Skin of body (tissue), 1 donor: ENCODE measurements at regions not wholly inside any gene's neighbourhood (a gene's known extent, or its start where the extent isn't known, plus 50 kb on each side); places are given as distances from the start of the nearest gene placed in this dataset.

ENCODE experiments used
- DNase-seq: peaks from one replicate; lab custom pipeline; 2025; lab: John Stamatoyannopoulos, UW

DNA sequence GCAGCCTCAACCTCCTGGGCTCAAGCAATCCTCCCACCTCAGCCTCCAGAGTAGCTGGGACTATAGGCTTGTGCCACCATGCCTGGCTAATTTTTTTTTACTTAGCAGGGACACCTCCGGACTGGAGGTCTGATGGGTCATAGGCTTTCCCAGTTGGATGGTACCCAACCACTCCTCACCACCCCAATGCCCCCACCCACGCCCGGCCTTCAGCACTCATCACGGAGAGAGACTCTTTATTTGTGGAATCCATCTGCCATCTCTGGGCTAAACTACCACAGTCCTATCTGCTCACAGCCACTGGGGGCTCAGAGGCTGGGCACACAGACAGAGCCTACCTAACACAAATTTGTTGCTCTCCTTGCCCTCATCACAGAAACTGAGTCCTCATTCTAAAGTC, 58.3 kb upstream of the STXBP1 start:
- DNase-seq: no peak

DNA sequence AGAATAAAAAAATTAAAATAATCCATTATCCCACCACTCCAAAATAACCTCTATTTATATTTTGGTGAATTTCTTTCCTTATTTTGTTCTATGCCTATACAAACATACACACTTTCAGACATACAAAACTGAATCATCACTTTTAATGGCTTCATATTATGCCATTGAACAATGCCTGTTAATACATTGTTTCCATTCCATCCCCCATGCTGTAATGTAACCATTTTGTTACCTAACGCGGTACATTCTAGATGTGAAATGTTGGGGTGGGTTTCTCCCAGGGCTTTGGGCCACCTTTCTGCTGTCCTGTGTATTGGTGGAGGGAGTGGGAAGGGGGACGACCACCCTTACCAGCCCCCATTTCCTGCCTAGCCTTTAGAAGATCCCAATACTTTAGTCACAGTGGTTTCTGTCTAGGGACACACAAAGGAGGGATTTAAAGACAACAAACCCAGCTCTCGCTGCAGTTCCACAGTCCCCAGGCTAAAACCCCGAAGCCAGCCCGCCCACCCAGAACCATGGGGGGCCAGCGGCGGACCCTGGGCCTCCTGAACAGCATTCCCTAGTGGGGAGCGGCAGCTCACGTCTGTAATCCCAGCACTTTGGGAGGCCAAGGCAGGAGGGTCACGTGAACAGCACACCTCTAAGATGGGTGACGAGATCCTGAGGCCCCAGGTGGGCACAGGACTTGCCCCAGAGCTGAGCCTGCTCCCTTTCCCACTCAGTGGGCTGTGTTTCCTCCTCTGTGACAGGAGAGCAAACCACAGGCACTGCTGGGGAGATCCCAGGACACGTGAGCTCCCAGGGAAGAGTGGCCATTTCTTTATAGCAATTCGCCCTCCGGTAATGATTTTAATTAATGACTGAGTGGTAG, 56.9 kb upstream of the STXBP1 start:
- DNase-seq: no peak

DNA sequence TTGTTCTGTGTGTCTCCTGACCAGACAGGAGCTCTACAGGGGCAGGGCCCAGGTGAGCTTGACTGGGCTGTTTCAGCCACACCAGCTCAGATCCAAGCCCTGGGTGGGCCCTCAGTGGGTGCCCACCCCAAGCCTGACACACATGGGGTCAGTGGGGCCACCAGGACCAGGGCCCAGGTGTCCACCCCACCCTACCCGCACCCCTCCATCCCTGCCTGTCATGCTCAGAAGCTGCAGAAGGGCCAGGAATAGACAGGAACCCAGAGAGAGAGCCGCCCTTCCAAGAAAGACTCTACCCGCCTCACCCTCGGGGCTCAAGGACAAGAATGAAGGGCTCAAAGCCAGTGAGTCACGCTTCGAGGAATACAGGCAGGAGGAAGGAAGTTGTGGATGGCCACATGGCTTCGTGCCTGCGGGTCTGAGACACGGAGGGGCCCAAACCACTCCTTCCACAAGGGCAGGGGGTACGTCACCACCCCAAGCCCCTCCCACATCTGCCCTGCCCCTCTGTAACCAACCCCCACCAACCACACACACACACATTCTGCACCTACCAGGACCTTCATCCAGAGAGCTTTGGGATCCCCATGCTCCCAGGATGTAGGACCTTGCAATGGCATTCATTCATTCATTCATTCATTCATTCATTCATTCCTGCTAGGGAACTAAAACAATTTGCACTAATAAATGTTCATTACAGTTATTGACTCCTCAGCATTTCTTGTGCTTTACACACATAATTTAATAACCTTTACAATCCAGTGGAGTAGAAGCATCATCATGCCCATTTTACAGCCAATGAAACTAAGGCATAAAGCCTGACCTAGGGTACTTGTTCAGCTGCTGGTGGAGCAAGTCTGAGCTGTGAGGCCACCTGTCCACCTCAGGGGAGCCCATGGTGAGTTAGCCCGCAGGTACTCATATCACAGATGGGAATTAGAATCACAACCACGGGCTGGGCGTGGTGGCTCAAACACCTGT, 55.9 kb upstream of the STXBP1 start:
- DNase-seq: peak; percentile 63

DNA sequence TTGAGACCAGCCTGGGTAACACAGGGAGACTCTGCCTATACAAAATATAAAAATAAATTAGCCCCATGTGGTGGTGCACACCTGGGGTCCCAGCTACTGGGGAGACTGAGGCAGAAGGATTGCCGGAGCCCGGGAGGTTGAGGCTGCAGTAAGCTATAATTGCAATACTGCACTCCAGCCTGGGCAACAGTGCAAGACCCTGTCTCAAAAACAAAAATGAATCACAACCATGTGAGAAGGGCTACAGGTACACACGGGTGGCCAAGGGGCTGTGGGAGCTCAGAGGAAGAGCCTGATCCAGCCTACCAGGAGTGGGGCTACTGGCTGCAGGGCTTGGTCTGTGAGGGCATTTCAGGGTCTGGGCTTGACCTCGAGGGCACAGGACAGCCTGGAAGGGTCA, 55.2 kb upstream of the STXBP1 start:
- DNase-seq: no peak

DNA sequence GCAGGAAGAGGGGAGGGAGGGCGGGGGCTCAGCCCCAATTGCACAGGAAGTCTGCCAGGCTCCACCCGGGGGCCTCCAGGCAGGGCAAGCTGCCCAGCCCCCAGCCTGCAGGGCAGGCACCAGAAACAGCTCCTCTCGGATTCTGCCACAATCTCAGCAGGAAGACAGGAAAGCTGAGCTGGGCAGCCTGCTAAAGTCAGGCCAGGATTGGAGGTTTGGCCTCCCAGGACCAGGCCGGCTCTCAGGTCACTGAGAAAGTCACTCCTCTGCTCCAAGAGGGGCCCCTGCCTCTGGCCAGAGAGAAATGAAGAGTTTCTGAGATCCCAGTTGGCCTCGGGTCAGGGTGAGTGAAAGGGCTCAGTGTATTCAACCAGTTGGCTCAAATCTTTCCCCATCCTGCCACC, 54.6 kb upstream of the STXBP1 start:
- no peak for DNase-seq

DNA sequence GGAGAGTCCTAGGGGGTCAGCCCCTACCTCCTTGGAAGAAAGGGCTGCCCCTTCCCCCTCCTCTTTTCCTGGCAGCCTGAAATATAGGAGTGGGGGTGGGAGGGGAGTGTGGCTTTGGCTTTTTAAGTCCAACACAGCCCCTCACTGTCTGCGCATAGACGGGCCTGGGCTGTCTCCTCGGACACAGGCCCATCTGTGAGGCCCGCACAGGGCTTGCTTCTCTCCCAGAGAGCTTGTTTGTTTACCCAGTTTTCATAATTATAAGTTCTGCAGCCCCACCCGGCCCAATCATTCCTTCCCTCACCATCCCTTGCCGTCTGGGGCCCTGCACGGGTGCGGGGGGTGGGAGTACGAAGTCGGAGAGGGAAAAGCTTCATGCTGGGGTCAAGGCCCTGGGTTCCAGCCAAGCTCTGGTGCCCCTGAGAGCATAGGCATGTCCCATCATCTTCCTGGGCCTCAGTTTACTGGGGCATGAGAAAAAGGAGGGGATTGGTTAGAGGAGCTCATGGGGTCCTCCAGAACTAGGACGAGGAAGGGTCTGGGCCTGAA, 54.0 kb upstream of the STXBP1 start:
- no peak for DNase-seq

DNA sequence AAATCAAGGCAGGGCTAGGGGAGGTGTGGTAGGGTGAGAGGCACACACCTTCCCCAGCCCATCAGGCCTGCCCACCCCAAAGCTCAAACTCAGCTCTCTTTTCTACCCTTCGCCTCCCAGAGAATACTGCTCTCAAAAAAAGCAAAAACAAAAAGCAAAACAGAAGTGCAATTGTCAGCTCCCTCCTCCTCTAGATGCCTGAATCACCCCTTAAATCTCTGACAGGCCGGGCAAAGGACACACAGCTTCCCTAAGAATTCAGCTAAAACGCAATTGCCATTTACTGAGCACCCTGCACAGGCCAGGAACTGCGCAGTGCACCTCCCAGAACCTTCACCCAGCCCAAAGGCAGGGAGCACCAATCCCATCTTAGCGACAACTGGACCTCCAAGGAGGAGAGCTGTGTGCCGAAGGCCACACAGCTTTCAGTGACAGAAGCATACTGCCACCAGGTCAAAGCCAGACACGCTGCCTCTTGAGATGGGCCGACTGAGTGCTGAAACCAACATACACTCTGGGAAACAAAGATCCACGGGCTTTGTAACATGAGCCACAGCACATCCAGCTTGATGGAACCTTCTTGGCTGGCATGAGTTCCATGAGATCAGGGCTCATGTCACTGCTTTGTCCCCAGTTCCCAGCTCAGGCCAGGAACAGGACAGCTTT, 53.4 kb upstream of the STXBP1 start:
- no peak for DNase-seq

DNA sequence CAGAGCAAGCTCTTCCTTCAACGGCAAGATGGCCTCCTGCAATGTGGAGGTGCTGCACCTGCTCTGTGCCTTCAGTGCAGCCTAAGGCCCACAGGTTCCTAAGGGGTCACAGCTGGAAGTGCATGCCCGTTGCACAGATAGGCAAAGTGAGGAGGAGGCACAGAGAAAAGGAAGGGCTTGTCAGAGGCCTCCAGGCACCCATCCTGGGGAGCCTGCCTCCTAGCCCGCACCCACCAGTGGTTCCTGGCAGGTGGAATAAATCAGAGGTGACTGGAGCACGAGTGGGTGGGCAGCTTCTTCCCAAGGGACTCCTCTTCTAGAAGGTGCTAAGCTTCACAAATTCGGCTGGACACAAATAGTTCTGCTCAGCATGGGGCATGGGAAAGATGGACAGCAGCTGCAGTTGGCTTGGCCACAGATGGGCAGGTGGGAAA, 52.8 kb upstream of the STXBP1 start:
- DNase-seq: no peak

DNA sequence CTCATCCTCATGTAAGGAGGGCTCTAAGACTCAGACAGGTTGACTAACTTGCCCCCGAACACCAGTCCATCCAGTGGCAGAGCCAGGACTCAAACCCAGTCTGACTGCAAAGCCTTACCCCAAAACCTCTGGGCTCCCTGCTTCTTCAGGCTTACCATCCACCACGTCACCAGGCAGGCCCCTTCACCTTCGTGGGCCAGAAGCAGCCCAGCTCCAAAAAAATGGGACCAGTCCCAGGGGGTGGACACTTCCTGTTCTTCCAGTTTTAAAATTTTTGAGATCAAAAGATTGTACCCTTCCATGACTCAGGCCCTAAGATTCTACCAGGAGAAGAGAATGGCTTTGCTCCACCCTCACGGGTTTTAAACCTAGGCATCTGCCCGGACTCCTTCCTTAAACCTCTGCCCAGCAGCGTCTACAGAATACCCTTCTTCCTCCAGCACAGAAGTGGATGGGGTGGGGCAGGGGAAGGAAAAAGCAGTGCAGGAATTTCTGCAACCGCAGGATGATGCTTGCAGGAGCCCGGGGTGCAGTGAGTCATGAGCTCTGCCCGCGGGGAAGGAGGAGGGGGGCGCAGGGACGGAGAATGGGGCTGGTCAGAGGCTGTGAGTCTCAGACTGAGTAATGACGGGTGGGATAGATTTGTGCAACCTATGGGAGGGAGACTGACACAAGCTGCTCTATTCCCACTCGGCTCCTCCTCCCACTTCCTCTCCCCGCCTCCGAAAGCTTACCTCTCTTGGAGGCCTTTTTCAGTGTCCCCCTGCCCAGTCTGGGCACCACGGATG, 50.4 kb upstream of the STXBP1 start:
- peak; percentile 35 for DNase-seq
